HL-60 (cell line): ENCODE measurements at regions not wholly inside any gene's neighbourhood (a gene's known extent, or its start where the extent isn't known, plus 50 kb on each side); places are given as distances from the start of the nearest gene placed in this dataset.

Experiments used
- POLR2AphosphoS5 ChIP-seq: IDR thresholded peaks from 2 replicates; pipeline ENCODE4 v1.6.1; 2012; ENCODE audit warnings: low read depth
- TF ChIP-seq, protein P1 (sequence below): IDR thresholded peaks from one replicate; pipeline ENCODE4 v1.5.1; 2011; ENCODE audit warnings: low read length, control low read depth, inconsistent platforms; ENCODE audit not compliant: insufficient read depth
- TF ChIP-seq, protein P2 (sequence below): IDR thresholded peaks from 2 replicates; pipeline ENCODE4 v1.6.1; 2012; ENCODE audit warnings: low read depth; ENCODE audit not compliant: insufficient replicate concordance

DNA sequence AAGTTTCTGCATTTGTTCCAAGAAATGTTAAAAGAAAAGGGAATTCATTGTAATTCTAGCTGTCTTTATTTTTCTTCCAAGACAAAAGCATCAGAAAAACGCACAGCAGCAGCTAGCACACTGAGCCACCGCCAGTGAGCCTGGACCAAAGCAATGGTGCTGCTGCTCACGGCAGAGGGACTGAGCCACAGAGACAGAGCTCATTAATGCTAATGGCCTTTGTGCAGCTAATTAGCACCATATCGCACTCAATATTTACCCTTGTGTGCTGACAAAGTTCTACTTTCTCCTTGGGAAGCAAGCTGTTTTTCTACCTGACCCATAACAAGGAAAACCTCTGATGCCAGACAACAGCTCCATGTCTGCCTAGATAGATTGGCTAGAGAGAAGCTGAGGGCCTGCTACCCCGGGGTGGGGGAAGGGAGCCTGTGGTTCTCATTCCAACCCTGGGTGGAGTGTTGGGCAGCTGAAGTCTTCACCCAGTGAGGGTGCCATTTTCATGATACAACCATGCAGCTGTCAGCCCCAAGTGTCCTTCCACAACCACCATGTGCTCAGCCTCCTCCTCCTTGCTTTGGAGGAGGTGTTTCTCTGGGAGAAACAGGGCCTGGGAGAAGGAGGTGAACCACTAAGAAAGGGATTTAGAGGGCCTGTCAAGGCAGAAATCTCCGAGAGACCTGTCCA is 131.1 kb upstream of the NCAM1 start:
- TF ChIP-seq, protein P1, sequence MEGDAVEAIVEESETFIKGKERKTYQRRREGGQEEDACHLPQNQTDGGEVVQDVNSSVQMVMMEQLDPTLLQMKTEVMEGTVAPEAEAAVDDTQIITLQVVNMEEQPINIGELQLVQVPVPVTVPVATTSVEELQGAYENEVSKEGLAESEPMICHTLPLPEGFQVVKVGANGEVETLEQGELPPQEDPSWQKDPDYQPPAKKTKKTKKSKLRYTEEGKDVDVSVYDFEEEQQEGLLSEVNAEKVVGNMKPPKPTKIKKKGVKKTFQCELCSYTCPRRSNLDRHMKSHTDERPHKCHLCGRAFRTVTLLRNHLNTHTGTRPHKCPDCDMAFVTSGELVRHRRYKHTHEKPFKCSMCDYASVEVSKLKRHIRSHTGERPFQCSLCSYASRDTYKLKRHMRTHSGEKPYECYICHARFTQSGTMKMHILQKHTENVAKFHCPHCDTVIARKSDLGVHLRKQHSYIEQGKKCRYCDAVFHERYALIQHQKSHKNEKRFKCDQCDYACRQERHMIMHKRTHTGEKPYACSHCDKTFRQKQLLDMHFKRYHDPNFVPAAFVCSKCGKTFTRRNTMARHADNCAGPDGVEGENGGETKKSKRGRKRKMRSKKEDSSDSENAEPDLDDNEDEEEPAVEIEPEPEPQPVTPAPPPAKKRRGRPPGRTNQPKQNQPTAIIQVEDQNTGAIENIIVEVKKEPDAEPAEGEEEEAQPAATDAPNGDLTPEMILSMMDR: no peak
- TF ChIP-seq, protein P2, sequence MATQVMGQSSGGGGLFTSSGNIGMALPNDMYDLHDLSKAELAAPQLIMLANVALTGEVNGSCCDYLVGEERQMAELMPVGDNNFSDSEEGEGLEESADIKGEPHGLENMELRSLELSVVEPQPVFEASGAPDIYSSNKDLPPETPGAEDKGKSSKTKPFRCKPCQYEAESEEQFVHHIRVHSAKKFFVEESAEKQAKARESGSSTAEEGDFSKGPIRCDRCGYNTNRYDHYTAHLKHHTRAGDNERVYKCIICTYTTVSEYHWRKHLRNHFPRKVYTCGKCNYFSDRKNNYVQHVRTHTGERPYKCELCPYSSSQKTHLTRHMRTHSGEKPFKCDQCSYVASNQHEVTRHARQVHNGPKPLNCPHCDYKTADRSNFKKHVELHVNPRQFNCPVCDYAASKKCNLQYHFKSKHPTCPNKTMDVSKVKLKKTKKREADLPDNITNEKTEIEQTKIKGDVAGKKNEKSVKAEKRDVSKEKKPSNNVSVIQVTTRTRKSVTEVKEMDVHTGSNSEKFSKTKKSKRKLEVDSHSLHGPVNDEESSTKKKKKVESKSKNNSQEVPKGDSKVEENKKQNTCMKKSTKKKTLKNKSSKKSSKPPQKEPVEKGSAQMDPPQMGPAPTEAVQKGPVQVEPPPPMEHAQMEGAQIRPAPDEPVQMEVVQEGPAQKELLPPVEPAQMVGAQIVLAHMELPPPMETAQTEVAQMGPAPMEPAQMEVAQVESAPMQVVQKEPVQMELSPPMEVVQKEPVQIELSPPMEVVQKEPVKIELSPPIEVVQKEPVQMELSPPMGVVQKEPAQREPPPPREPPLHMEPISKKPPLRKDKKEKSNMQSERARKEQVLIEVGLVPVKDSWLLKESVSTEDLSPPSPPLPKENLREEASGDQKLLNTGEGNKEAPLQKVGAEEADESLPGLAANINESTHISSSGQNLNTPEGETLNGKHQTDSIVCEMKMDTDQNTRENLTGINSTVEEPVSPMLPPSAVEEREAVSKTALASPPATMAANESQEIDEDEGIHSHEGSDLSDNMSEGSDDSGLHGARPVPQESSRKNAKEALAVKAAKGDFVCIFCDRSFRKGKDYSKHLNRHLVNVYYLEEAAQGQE: no peak
- TF ChIP-seq POLR2AphosphoS5: no peak
